NCI-H2171 treated with DMSO at 0.1 percent for 48 hours (cell line): ENCODE measurements at regions not wholly inside any gene's neighbourhood (a gene's known extent, or its start where the extent isn't known, plus 50 kb on each side); places are given as distances from the start of the nearest gene placed in this dataset.
A peak's percentile ranks its signal among the peaks of the same experiment; 100 is the strongest.
"Not testable (repeated sequence)": the region's sequence is repeated elsewhere in the genome, so short reads cannot be mapped to it uniquely, and the experiment has no call there.

Experiments
- DNase-seq: peaks from one replicate; lab custom pipeline; 2025; lab: John Stamatoyannopoulos, UW

- DNase-seq = no peak
These were observed 141.9 kb upstream of the PRKD1 start for GRCh38 chr14:30069536-30069935.

GRCh38 chr14:30072454-30072853, 144.8 kb upstream of the PRKD1 start:
- DNase-seq = not testable (repeated sequence)

GRCh38 chr14:30077946-30078345, 150.3 kb upstream of the PRKD1 start:
- no peak for DNase-seq

GRCh38 chr14:30078811-30079402, 151.3 kb upstream of the PRKD1 start:
- DNase-seq = no peak

- no peak for DNase-seq
These were observed 154.8 kb upstream of the PRKD1 start for GRCh38 chr14:30082486-30082885.

GRCh38 chr14:30084811-30085210, 157.2 kb upstream of the PRKD1 start:
- DNase-seq = peak; percentile 24

- DNase-seq = no peak
These were observed 158.3 kb upstream of the PRKD1 start for GRCh38 chr14:30085943-30086342.

- DNase-seq = no peak
These were observed 161.0 kb upstream of the PRKD1 start for GRCh38 chr14:30088620-30089019.

- no peak for DNase-seq
These were observed 181.5 kb upstream of the PRKD1 start for GRCh38 chr14:30108975-30109700.

GRCh38 chr14:30114051-30114450, 186.4 kb upstream of the PRKD1 start:
- DNase-seq = no peak

GRCh38 chr14:30115756-30116155, 188.1 kb upstream of the PRKD1 start:
- DNase-seq = no peak

- no peak for DNase-seq
These were observed 191.5 kb upstream of the PRKD1 start for GRCh38 chr14:30118992-30119640.

GRCh38 chr14:30125322-30125979, 197.8 kb upstream of the PRKD1 start:
- no peak for DNase-seq

GRCh38 chr14:30129807-30130206, 202.2 kb upstream of the PRKD1 start:
- DNase-seq = no peak

- peak; percentile 49 for DNase-seq
These were observed 204.0 kb upstream of the PRKD1 start for GRCh38 chr14:30131581-30132097.

GRCh38 chr14:30132196-30132595, 204.5 kb upstream of the PRKD1 start:
- no peak for DNase-seq

- DNase-seq = no peak
These were observed 207.3 kb upstream of the PRKD1 start for GRCh38 chr14:30134936-30135335.

GRCh38 chr14:30138567-30138966, 210.9 kb upstream of the PRKD1 start:
- no peak for DNase-seq

GRCh38 chr14:30142216-30142615, 214.6 kb upstream of the PRKD1 start:
- DNase-seq = no peak

- no peak for DNase-seq
These were observed 216.0 kb upstream of the PRKD1 start for GRCh38 chr14:30143627-30144026.

- DNase-seq = peak; percentile 16
These were observed 226.1 kb upstream of the PRKD1 start for GRCh38 chr14:30153717-30154116.

GRCh38 chr14:30156571-30156970, 228.9 kb upstream of the PRKD1 start:
- DNase-seq = peak; percentile 85

GRCh38 chr14:30158299-30158698, 230.7 kb upstream of the PRKD1 start:
- DNase-seq = no peak
